A549 (cell line): ENCODE measurements at regions not wholly inside any gene's neighbourhood (a gene's known extent, or its start where the extent isn't known, plus 50 kb on each side); places are given as distances from the start of the nearest gene placed in this dataset.

ENCODE experiments used
- ATAC-seq, 2 experiments: fragments of 200-7000 bp in 1 of 2; fragments of >200 bp in 1 of 2; cut with Nextera tagmentation in 1 of 2; cut with Tn5 transposase in 1 of 2; 3 replicates each; pipeline versions ENCODE4 v1.8.0 to v1.9.1; 2018 to 2020; ENCODE audit warnings: mild to moderate bottlenecking in 1 of 2, moderate library complexity in 1 of 2
- CTCF ChIA-PET: fragments of 300-600 bp; sonication (Branson Sonifier 250); formaldehyde crosslinking; extraction: SDS; loops from one replicate; lab custom pipeline; 2021; ENCODE audit warnings: antibody characterized with exemption, inconsistent platforms; lab: Yijun Ruan, JAX
- POLR2A ChIA-PET: fragments of 350-600 bp; formaldehyde crosslinking; extraction: SDS; loops from one replicate; lab custom pipeline; 2021; ENCODE audit warnings: antibody characterized with exemption, inconsistent platforms; lab: Yijun Ruan, JAX
- DNase-seq, 2 experiments: peaks; one replicate each; pipeline versions ENCODE4 v3.0.0 to v3.0.0-alpha.2; 2011 to 2016; ENCODE audit warnings: low read depth in 1 of 2, low spot score in 1 of 2
- FAIRE-seq: peaks from 2 replicates; lab custom pipeline; 2011; peaks lifted over from hg19 to GRCh38; lab: Jason Lieb, UNC
- H3K27ac ChIP-seq, 2 experiments: fragments of >200 bp; sonication (Bioruptor Twin); formaldehyde crosslinking; 3 replicates each; pipeline ENCODE4 v1.5.1; 2016 to 2017
- H3K4me1 ChIP-seq: fragments of >200 bp; sonication (Bioruptor Twin); formaldehyde crosslinking; 3 replicates; pipeline ENCODE4 v1.6.1; 2016
- H3K4me2 ChIP-seq: fragments of >200 bp; sonication (Bioruptor Twin); formaldehyde crosslinking; 3 replicates; pipeline ENCODE4 v1.6.1; 2016
- H3K4me3 ChIP-seq: fragments of >200 bp; sonication (Bioruptor Twin); formaldehyde crosslinking; 3 replicates; pipeline ENCODE4 v1.5.1; 2016
- H3K9me3 ChIP-seq: fragments of >200 bp; sonication (Bioruptor Twin); formaldehyde crosslinking; 3 replicates; pipeline ENCODE4 v1.6.1; 2016
- BHLHE40 ChIP-seq: IDR thresholded peaks from 2 replicates; pipeline ENCODE4 v1.6.1; 2012; ENCODE audit warnings: low read depth, low read length, inconsistent platforms
- CBX2 ChIP-seq: fragments of 200-600 bp; sonication (generic); IDR thresholded peaks from 2 replicates; pipeline ENCODE4 v1.6.1; 2016; ENCODE audit warnings: low read depth, mild to moderate bottlenecking, borderline replicate concordance
- CHD4 ChIP-seq: fragments of 200-600 bp; sonication (generic); IDR thresholded peaks from 2 replicates; pipeline ENCODE4 v1.6.1; 2016; ENCODE audit warnings: antibody characterized with exemption, mild to moderate bottlenecking, borderline replicate concordance
- EHMT2 ChIP-seq: fragments of 200-600 bp; sonication (generic); IDR thresholded peaks from 2 replicates; pipeline ENCODE4 v1.6.1; 2016; ENCODE audit warnings: antibody characterized with exemption, low read depth, mild to moderate bottlenecking, moderate library complexity
- ESRRA ChIP-seq: fragments of 150-350 bp; IDR thresholded peaks from 2 replicates; pipeline ENCODE4 v1.6.1; 2014; ENCODE audit warnings: mild to moderate bottlenecking, low read length, borderline replicate concordance
- FOSL2 ChIP-seq, 2 experiments: fragments of 450-650 bp in 1 of 2; fragments of >200 bp in 1 of 2; sonication (Bioruptor Twin) in 1 of 2; formaldehyde crosslinking; IDR thresholded peaks; 2 replicates each; pipeline versions ENCODE4 v1.5.0 to v1.6.1; 2016 to 2020; ENCODE audit warnings: mild to moderate bottlenecking in 1 of 2, moderate library complexity in 1 of 2
- HDAC2 ChIP-seq: fragments of 200-600 bp; sonication (generic); IDR thresholded peaks from 2 replicates; pipeline ENCODE4 v1.6.1; 2016
- HOXB13 ChIP-seq: fragments of 250-450 bp; sonication (Bioruptor Pico); IDR thresholded peaks from 2 replicates; pipeline ENCODE4 v1.5.0; 2020; ENCODE audit warnings: low read depth, mild to moderate bottlenecking, moderate library complexity
- HOXB5 ChIP-seq: fragments of 250-450 bp; sonication (Bioruptor Pico); IDR thresholded peaks from 2 replicates; pipeline ENCODE4 v1.5.0; 2020; ENCODE audit warnings: mild to moderate bottlenecking, moderate library complexity
- JUNB ChIP-seq: fragments of >200 bp; sonication (Bioruptor Twin); formaldehyde crosslinking; IDR thresholded peaks from 2 replicates; pipeline ENCODE4 v1.6.1; 2016
- KDM1A ChIP-seq: fragments of 200-600 bp; sonication (generic); IDR thresholded peaks from 2 replicates; pipeline ENCODE4 v1.6.1; 2016; ENCODE audit warnings: low read depth, mild to moderate bottlenecking
- MYC ChIP-seq: IDR thresholded peaks from 2 replicates; pipeline ENCODE4 v1.6.1; 2012; ENCODE audit warnings: mild to moderate bottlenecking, inconsistent platforms, low read length, improper control_type of control experiment, borderline replicate concordance
- NFE2L2 ChIP-seq: fragments of 150-350 bp; conservative IDR thresholded peaks from 2 replicates; pipeline ENCODE4 v1.6.1; 2014; ENCODE audit warnings: low read length
- NPAS2 ChIP-seq: fragments of 250-450 bp; sonication (Bioruptor Pico); IDR thresholded peaks from 2 replicates; pipeline ENCODE4 v1.8.0; 2022; ENCODE audit warnings: mild to moderate bottlenecking, moderate library complexity, borderline replicate concordance
- PHF8 ChIP-seq: fragments of 200-600 bp; sonication (generic); IDR thresholded peaks from 2 replicates; pipeline ENCODE4 v1.6.1; 2016; ENCODE audit warnings: low read depth, mild to moderate bottlenecking, antibody characterized with exemption, moderate library complexity, borderline replicate concordance
- POLR2A ChIP-seq: IDR thresholded peaks from 2 replicates; pipeline ENCODE4 v1.6.1; 2012; ENCODE audit warnings: mild to moderate bottlenecking, low read length
- RAD21 ChIP-seq, 2 experiments: fragments of >200 bp in 1 of 2; sonication (Bioruptor Twin) in 1 of 2; formaldehyde crosslinking in 1 of 2; IDR thresholded peaks in 1 of 2; conservative IDR thresholded peaks in 1 of 2; 2 replicates in 1 of 2; 3 replicates in 1 of 2; pipeline ENCODE4 v1.6.1; 2012 to 2018; ENCODE audit warnings: inconsistent platforms in 1 of 2
- RFX5 ChIP-seq: fragments of 450-650 bp; IDR thresholded peaks from 2 replicates; pipeline ENCODE4 v1.7.1; 2014; ENCODE audit warnings: antibody characterized with exemption, mild to moderate bottlenecking, moderate library complexity
- SMC3 ChIP-seq: fragments of >200 bp; sonication (Bioruptor Twin); formaldehyde crosslinking; IDR thresholded peaks from 3 replicates; pipeline ENCODE4 v1.6.1; 2018; ENCODE audit warnings: inconsistent platforms
- SREBF2 ChIP-seq: fragments of 450-650 bp; IDR thresholded peaks from 2 replicates; pipeline ENCODE4 v1.6.1; 2014; ENCODE audit warnings: mild to moderate bottlenecking, moderate library complexity
- TFCP2L1 ChIP-seq: fragments of 250-450 bp; sonication (Bioruptor Pico); IDR thresholded peaks from 2 replicates; pipeline ENCODE4 v1.5.0; 2021; ENCODE audit warnings: mild to moderate bottlenecking
- WGBS: methylation state at CpG from one replicate; pipeline ENCODE4 v1.1.6; 2017; ENCODE audit errors: missing lambda C conversion rate; 5-methylcytosine and 5-hydroxymethylcytosine counted together
- TF ChIP-seq, protein P1 (sequence below): fragments of >200 bp; sonication (Bioruptor Twin); formaldehyde crosslinking; IDR thresholded peaks from 3 replicates; pipeline ENCODE4 v1.5.1; 2016
- TF ChIP-seq, protein P2 (sequence below): IDR thresholded peaks from 2 replicates; pipeline ENCODE4 v1.6.1; 2012
- TF ChIP-seq, protein P3 (sequence below): fragments of 450-650 bp; IDR thresholded peaks from 2 replicates; pipeline ENCODE4 v1.6.1; 2014; ENCODE audit warnings: antibody characterized with exemption
- TF ChIP-seq, protein P4 (sequence below): fragments of 150-350 bp; IDR thresholded peaks from 2 replicates; pipeline ENCODE4 v1.6.1; 2014; ENCODE audit warnings: low read depth, mild to moderate bottlenecking, low read length
- TF ChIP-seq, protein P5 (sequence below): fragments of 250-450 bp; sonication (Bioruptor Pico); IDR thresholded peaks from 2 replicates; pipeline ENCODE4 v1.5.0; 2021; ENCODE audit warnings: mild to moderate bottlenecking, moderate library complexity, borderline replicate concordance

DNA sequence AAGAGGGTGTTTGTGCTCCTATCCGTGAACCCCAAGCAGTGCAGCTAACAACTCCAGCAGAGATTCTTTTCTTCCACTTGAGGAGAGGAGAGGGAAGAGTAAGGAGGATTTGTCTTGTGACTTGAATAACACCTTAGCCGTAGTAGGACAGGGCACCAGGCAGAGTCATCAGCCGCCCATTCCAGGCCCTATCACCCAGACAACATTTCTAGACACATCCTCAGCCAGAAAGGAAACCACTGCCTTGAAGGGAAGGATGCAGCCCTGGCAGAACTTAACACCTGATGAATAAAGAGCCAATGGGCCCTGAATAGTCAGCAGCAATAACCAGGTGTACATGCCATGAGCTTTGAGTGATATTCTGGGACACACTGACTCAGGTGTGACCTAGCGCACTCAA lies 1013.0 kb upstream of the COX7C start:
- H3K4me3 ChIP-seq = no peak overlapping the region
- no peak overlapping the region for H3K4me2 ChIP-seq
- H3K9me3 ChIP-seq = no peaks in the 10 kb centered on the region
- ChIA-PET CTCF (no interaction called here), POLR2A (no interaction called here)
- H3K27ac ChIP-seq = no peak overlapping the region
- FAIRE-seq (no peak), DNase-seq (no peak), ATAC-seq (no peak)
- TF ChIP-seq FOSL2 (IDR thresholded peaks at IDR 0.05) = no peak
- TF ChIP-seq FOSL2 (CRISPR knock-in tag; IDR thresholded peaks at IDR 0.05) = no peak
- no peak for TF ChIP-seq TFCP2L1 (CRISPR knock-in tag)
- H3K4me1 ChIP-seq = no peaks in the 10 kb centered on the region
- WGBS = 39% methylated on average over 4 of the region's 4 CpGs

DNA sequence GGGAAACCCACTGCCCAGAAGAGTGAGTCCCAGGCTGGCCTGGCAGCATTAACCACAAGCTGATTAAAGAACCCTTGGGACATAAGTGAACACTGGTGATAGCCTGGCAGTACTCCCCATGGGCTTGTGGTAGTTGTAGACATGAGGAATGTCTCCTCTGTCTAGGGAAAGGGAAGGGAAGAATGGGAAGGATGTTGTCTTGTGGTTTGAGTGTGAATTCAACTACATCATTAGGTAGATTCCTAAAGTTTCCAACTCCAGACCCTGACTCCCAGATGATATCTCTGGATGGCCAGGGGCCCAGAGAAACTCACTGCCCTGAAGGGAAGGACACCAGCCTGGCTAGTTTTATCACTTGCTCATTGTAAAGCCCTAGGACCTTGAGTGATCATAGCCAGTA lies 1012.4 kb upstream of the COX7C start:
- ChIA-PET CTCF (no interaction called here), POLR2A (no interaction called here)
- no peak for DNase-seq
- FAIRE-seq = no peak
- Histone ChIP-seq H3K4me1 (no peaks in the 10 kb centered on the region), H3K9me3 (no peaks in the 10 kb centered on the region), H3K4me3 (no peak overlapping the region), H3K27ac (no peak overlapping the region), H3K4me2 (no peak overlapping the region)
- TF ChIP-seq CHD4 = no peak
- TF ChIP-seq PHF8 = no peak
- TF ChIP-seq, protein P1, sequence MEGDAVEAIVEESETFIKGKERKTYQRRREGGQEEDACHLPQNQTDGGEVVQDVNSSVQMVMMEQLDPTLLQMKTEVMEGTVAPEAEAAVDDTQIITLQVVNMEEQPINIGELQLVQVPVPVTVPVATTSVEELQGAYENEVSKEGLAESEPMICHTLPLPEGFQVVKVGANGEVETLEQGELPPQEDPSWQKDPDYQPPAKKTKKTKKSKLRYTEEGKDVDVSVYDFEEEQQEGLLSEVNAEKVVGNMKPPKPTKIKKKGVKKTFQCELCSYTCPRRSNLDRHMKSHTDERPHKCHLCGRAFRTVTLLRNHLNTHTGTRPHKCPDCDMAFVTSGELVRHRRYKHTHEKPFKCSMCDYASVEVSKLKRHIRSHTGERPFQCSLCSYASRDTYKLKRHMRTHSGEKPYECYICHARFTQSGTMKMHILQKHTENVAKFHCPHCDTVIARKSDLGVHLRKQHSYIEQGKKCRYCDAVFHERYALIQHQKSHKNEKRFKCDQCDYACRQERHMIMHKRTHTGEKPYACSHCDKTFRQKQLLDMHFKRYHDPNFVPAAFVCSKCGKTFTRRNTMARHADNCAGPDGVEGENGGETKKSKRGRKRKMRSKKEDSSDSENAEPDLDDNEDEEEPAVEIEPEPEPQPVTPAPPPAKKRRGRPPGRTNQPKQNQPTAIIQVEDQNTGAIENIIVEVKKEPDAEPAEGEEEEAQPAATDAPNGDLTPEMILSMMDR = no peak
- no peak for TF ChIP-seq FOSL2 (IDR thresholded peaks at IDR 0.05)
- no peak for TF ChIP-seq FOSL2 (CRISPR knock-in tag; IDR thresholded peaks at IDR 0.05)
- ATAC-seq = no peak

DNA sequence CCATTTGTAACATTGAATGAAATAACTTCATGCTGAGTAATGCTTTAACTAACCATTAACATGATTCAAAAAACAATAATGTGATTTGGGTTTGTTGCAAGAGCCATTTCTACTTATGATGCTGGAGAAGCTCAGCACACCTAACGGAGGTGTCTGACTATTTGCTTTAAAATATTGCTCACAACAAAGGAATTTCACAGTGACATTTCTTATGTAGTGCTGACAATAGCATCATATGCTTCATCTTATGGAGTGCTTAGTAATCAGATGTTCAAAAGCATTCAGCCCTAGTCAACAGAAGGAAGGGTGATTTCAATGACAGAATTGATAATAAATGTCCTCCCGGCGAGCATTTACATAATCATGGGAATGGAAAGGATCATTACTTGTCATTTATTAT lies 1003.3 kb upstream of the COX7C start:
- no peaks in the 10 kb centered on the region for H3K9me3 ChIP-seq
- DNase-seq (no peak), ATAC-seq (no peak), FAIRE-seq (no peak)
- 18% methylated on average over 3 of the region's 3 CpGs for WGBS
- H3K27ac ChIP-seq = no peak overlapping the region
- no peaks in the 10 kb centered on the region for H3K4me1 ChIP-seq
- no peak overlapping the region for H3K4me2 ChIP-seq
- CTCF ChIA-PET = no interaction called here
- no peak overlapping the region for H3K4me3 ChIP-seq
- POLR2A ChIA-PET = no interaction called here
- TF ChIP-seq SREBF2 (no peak), CHD4 (no peak), SMC3 (no peak), EHMT2 (no peak), KDM1A (no peak), HOXB13 (CRISPR knock-in tag) (no peak), RAD21 (conservative IDR thresholded peaks at IDR 0.05 in 1 of 2, IDR thresholded peaks at IDR 0.05 in 1 of 2) (no peak), BHLHE40 (no peak)
- TF ChIP-seq, protein P2, sequence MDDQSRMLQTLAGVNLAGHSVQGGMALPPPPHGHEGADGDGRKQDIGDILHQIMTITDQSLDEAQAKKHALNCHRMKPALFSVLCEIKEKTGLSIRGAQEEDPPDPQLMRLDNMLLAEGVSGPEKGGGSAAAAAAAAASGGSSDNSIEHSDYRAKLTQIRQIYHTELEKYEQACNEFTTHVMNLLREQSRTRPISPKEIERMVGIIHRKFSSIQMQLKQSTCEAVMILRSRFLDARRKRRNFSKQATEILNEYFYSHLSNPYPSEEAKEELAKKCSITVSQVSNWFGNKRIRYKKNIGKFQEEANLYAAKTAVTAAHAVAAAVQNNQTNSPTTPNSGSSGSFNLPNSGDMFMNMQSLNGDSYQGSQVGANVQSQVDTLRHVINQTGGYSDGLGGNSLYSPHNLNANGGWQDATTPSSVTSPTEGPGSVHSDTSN = no peak

DNA sequence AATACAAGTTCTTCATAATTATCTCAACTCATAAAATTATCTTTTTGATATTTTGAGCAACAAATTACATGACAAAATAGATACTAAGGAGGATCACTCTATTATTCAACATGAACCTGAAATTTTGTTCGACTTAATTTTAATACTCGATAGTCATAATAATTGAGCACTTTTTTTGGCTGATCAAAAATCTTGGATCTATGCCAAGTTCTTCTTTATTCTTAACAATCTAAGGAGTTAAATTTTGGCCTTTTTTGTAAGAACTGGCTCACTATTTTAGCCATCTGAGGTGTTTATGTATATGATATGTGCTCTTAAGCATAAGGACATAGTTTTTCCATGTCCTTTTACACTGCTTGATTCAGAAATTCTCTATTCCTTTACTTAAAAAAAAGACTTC lies 996.1 kb upstream of the COX7C start:
- 32% methylated on average over 2 of the region's 2 CpGs for WGBS
- Histone ChIP-seq H3K4me1 (no peaks in the 10 kb centered on the region), H3K27ac (no peak overlapping the region), H3K4me3 (no peak overlapping the region), H3K9me3 (no peaks in the 10 kb centered on the region), H3K4me2 (no peak overlapping the region)
- CTCF ChIA-PET = no interaction called here
- no peak for ATAC-seq
- DNase-seq = no peak
- POLR2A ChIA-PET = no interaction called here
- no peak for FAIRE-seq
- TF ChIP-seq BHLHE40 = no peak
- TF ChIP-seq, protein P3, sequence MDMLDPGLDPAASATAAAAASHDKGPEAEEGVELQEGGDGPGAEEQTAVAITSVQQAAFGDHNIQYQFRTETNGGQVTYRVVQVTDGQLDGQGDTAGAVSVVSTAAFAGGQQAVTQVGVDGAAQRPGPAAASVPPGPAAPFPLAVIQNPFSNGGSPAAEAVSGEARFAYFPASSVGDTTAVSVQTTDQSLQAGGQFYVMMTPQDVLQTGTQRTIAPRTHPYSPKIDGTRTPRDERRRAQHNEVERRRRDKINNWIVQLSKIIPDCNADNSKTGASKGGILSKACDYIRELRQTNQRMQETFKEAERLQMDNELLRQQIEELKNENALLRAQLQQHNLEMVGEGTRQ = no peak
- no peak for TF ChIP-seq HDAC2
- TF ChIP-seq NFE2L2 = no peak
- TF ChIP-seq HOXB5 (CRISPR knock-in tag) = no peak
- no peak for TF ChIP-seq RFX5
- no peak for TF ChIP-seq CBX2
- no peak for TF ChIP-seq JUNB
- TF ChIP-seq SMC3 = no peak
- no peak for TF ChIP-seq NPAS2 (CRISPR knock-in tag)
- TF ChIP-seq MYC = no peak
- TF ChIP-seq, protein P4, sequence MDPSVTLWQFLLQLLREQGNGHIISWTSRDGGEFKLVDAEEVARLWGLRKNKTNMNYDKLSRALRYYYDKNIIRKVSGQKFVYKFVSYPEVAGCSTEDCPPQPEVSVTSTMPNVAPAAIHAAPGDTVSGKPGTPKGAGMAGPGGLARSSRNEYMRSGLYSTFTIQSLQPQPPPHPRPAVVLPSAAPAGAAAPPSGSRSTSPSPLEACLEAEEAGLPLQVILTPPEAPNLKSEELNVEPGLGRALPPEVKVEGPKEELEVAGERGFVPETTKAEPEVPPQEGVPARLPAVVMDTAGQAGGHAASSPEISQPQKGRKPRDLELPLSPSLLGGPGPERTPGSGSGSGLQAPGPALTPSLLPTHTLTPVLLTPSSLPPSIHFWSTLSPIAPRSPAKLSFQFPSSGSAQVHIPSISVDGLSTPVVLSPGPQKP = no peak
- no peak for TF ChIP-seq FOSL2 (IDR thresholded peaks at IDR 0.05)
- no peak for TF ChIP-seq FOSL2 (CRISPR knock-in tag; IDR thresholded peaks at IDR 0.05)
- no peak for TF ChIP-seq POLR2A
- no peak for TF ChIP-seq ESRRA
- TF ChIP-seq, protein P5, sequence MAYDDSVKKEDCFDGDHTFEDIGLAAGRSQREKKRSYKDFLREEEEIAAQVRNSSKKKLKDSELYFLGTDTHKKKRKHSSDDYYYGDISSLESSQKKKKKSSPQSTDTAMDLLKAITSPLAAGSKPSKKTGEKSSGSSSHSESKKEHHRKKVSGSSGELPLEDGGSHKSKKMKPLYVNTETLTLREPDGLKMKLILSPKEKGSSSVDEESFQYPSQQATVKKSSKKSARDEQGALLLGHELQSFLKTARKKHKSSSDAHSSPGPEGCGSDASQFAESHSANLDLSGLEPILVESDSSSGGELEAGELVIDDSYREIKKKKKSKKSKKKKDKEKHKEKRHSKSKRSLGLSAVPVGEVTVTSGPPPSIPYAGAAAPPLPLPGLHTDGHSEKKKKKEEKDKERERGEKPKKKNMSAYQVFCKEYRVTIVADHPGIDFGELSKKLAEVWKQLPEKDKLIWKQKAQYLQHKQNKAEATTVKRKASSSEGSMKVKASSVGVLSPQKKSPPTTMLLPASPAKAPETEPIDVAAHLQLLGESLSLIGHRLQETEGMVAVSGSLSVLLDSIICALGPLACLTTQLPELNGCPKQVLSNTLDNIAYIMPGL (CRISPR knock-in tag) = no peak
